SW 1271 (cell line): ENCODE measurements at regions not wholly inside any gene's neighbourhood (a gene's known extent, or its start where the extent isn't known, plus 50 kb on each side); places are given as distances from the start of the nearest gene placed in this dataset.

Source experiments
- DNase-seq, 2 experiments: peaks; one replicate each; lab custom pipeline; 2025; lab: John Stamatoyannopoulos, UW

GRCh38 chr6:98463038-98464000 lies 371.1 kb upstream of the POU3F2 start:
- no peak for DNase-seq

DNA sequence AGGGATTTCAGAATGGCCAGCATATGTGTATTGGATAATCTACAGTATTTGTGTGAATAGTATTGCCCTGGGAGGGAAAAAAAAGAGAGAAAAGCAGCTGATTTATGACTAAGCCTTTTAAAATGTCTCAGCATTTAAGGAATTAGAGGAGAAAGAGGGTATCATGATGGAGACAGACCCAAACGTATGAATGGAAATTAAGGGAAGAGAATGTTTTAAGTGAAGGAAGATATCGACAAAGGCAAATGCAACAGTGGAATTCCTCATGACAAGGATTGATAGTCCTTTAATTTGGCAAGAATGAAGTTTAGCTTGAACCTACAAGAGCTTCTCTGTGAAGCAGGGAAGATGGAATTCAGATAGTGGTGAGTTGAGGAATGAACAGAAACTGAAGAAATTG lies 367.3 kb upstream of the POU3F2 start:
- DNase-seq, result no peak

GRCh38 chr6:98467902-98468301 lies 366.5 kb upstream of the POU3F2 start:
- no peak for DNase-seq

GRCh38 chr6:98469141-98469540 lies 365.2 kb upstream of the POU3F2 start:
- no peak for DNase-seq

DNA sequence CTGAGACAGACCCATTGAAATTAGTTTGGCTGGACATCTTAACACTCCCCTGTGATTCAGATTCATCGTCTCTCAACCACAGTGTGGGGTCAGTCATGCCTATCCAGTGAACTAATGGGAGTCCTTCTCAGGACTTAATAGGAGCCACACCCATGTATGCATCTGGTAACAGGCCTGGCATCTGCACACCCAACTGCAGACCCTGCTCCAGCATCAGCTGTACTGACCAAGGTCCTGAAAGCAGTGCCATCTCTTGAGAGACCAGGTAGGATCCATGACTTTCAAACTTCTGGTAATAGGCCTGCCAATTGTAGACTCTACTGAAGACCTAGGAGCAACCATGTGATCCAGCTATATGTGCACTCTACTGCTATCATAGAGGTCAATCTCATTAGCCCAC lies 363.6 kb upstream of the POU3F2 start:
- no peak for DNase-seq

- no peak for DNase-seq
These were observed 362.9 kb upstream of the POU3F2 start for GRCh38 chr6:98471444-98471843.

DNA sequence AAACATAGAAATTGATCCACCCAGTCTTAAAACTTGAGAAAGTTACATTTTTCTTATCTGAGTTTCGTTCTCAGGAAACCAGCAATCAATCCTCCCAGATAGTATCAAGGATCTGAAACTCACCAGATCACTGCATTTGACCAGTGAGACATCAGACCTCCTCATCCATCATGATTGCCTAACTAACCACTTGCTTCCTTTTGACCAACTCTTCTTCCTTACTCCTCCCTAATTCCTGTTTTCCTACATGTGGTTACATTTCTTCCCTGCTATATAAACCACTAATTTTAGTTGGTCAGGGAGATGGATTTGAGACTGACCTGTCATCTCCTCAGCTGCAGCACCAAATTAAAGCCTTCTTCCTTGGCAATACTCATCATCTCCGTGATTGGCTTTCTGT lies 357.1 kb upstream of the POU3F2 start:
- no peak for DNase-seq

- DNase-seq, result no peak
These were observed 349.7 kb upstream of the POU3F2 start for GRCh38 chr6:98484696-98485095.

DNA sequence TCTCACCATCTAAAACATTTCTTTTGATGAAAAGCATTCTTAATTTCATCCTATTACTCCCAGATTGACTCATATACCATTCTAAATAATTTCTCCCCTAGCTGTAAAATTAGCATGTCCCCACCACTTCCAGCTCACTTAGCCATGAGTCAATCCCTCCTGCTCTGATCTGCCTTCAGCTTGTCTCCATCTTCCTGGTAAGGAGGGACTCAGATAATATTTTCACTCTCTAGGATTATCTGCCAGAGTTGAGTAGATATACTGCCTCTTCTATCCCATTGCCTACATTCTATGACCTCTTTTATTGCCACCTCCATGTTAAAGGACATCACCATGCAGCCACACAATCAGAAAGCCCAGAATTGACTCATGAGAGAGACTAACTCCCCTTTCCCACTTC lies 348.8 kb upstream of the POU3F2 start:
- no peak for DNase-seq

DNA sequence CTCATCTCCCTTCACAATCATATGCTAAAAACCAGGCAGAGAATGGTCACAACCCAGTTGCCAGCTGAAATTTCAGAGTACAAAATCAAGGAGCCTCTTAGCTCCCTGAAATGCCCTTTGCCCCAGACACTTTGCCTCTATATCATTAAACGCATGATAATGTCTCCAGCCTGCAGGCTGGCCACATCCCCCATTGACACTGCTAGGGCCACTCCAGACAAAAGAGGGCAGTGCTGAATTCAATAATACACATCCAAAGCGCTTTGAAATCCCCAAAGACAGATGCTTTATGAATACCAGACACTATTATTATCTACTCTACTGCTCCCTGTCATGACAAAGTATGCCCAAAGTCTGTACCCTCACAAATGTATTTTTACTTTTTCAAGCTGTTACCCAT lies 348.3 kb upstream of the POU3F2 start:
- no peak for DNase-seq

GRCh38 chr6:98487612-98488011 lies 346.8 kb upstream of the POU3F2 start:
- no peak for DNase-seq

DNA sequence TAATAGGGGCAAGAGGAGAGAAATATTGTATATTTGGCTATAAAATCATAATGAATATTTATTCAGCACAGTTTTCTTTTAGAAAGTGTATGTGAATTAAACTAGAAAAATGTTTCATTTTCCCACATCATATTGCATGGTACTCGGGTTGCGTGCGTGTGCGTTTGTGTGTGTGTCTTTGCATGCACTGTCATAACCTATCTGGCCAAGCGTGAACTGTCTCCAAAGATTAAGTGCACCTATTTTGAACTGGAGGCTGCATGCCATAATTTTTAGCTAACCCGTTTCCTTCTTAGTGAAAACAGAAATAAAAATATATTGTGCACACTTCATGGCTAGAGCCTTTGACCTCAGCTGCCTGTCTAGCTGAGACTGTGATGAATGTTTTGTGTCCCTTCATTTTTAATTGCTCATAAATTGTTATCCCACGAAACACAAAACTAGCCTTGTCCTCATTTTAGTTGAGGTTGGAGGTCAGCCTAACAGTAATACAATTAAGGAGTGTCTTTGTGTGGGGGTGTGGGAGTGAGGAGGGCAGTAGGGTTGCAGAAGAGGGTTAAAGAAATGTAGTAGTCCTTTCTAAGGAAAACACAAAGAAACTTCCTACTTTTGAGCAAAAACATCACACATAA lies 336.1 kb upstream of the POU3F2 start:
- DNase-seq, result no peak

GRCh38 chr6:98498866-98499265 lies 335.5 kb upstream of the POU3F2 start:
- DNase-seq, result no peak

GRCh38 chr6:98514073-98514720 lies 320.2 kb upstream of the POU3F2 start:
- DNase-seq, result no peak

DNA sequence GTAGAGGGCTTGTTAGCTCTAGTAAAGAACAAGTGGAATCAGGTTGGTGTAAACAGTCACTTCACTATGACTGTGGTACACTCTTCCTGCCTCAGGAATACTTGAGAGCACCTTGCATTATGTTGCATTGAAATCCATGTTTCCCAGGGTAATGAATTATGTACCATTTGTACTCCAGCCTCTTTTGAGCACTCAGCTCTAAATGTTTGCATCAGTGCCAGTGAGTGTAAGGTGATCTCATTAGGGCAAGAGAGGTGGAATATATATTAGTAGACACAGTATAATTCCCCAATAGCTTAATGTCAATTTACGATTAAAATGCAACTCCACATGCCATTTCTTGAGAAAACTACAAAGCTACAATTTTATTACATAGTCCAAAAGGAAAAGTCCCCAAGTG lies 319.6 kb upstream of the POU3F2 start:
- no peak for DNase-seq

DNA sequence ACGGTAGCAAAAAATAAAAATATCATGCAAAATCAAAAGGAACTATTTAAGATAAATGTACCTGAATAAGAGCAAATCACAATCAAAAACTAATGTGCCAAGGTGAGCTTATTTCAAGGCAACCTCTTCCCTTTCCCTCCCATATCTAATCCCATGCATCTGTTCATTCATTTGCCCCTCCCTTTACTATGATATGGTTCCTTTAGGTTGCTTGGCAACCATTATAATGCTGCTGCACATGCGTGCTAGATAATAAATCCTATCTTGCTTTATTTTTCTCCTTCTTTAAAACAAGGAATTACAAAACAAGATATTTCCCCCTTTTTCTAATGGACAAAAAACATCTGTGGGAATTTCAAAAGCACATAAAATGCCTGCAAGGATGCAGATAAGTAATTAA lies 318.2 kb upstream of the POU3F2 start:
- DNase-seq, result no peak

DNA sequence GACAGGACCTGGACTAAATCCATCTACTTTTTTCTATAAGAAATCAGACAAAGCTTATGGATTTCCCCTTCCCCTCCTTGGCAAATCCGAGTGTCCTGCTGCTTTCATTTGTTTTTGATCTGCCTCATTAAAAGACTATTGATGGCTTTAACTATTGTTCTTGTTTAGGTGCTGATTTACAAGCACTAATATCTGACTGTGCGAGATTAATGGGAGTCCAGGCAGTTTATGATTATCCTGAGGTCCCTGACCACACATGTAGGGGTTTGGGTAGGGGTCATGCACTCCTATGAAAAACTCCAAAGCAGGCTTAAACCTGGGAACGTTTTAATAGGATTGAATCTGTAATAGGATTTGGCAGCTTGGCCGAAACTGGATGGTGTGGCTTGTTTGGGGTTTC lies 317.5 kb upstream of the POU3F2 start:
- no peak for DNase-seq

DNA sequence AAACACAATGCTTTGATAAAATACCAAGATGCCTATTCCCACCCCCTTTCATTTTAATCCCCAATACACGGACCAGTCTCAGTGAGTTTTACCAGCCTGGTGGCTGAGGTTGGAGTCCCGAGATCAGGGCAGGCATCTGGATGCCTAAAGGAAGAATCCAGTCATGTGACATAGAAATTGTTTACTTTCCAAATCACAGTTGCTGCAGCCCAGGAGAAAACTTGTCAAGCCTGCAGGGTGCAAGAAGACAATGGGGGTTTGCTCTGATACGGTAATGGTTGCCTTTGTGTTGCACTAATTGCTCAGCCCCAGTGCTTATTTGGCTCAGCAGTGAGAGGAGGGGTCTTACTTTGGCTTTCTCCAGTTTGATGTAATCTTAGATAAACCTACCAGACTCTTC lies 308.5 kb upstream of the POU3F2 start:
- no peak for DNase-seq

GRCh38 chr6:98526465-98526864 lies 307.9 kb upstream of the POU3F2 start:
- no peak for DNase-seq

DNA sequence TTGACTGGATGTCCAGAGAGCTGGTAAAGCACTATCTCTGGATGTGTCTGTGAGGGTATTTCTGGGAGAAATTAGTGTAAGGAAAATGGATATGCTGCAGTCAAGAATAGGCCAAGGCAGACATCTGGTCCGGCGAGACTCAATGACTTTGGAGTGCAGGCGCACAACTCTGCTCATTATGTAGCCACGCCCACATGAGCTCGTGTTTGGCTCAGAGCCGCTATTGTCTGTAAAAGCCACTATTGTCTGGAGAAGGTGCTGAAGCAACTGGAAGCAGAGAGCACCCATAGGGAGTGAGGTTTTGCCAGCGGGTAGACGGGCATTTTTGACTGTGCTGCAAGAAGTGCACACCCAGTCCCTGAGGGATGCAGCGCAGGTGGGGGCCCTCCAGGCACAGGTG lies 305.0 kb upstream of the POU3F2 start:
- DNase-seq, result no peak

DNA sequence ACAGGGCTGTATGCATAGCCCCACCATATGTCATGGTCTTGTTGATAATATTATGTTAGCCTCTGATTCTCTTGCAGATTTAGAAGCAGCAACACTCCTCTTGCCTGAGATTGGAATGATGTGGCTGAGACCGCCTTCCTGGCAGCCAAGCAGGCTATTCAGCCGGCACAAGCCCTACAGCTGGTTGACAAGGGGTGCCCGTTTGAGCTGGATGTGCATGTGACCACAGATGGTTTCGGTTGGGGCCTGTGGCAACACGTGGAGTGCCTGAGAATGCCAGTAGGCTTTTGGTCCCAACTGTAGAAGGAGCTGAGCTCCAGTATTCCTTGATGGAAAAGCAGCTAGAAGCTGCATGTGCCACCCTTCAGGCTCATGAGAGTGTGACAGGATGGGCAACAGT lies 303.6 kb upstream of the POU3F2 start:
- no peak for DNase-seq

DNA sequence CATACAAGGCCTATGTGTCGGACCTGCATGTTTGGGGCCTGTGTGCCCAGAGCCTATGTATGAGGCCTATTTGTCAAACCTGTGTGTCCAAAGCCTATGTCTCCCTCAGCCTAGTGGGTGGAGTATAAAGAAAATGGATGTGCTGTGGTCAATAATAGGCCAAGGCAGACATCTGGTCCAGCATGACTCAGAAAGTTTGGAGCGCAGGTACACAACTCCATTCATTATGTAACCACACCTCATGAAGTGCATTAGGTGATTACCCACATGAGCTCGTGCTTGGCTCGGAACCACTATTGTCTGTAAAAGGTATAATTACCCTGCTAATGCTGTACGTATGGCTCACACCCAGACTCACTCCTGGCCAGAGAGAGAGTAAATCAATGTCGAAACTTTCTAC lies 302.4 kb upstream of the POU3F2 start:
- DNase-seq, result no peak

DNA sequence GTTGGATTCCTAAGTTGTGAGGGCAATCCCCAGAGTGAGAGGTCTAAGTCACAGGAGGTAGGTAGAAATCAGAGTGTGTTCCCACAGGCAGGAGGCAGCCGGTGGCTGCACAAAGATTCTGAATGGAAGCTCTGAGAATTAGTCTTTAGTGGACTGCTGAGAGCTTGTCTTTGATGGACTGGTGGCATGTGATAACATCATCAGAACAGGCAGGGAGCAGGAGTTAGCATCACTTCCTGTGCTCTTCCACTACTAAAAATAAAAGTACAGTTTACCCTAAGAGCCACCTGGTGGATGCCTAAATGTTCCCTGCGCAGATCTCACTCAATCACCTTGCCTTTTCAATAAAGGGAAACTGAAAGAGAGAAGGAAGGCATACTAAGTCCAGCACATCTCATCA lies 294.6 kb upstream of the POU3F2 start:
- DNase-seq, result peak in 1 of 2 experiments; percentile 2
